ENCODE measurements at regions not wholly inside any gene's neighbourhood (a gene's known extent, or its start where the extent isn't known, plus 50 kb on each side); places are given as distances from the start of the nearest gene placed in this dataset.

DNA sequence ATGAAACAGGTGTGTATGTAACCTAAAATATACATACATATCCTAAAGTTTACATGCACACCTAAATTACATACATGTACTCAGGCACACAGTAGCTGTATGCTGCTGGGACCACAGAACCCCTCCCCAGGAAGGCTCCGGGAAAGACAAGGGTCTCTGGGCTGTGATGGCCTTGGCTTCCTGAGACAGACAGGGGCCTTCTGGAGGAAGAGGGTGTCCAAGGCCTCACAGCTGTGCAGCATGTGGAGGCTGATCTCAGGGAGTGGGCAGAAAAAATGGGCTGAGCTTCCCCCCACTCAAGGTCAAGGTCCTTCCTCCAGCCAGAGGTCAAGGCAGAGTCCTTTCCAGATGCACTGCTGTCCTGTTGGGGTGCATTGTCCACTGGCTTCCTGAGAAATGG lies 129.1 kb upstream of the THBS2 start:
- ChIA-PET RAD21 (ENCODE audit: unreplicated experiment) (no interaction called here), SMC1A (ENCODE audit: uncharacterized antibody, unreplicated experiment) (no interaction called here), CTCF (no interaction called here), POLR2A (no interaction called here)
- H3K79me2 ChIP-seq (ENCODE audit: control insufficient read depth, insufficient read depth, low read length) = no peaks in the 10 kb centered on the region
- TF ChIP-seq TBL1XR1 (IDR thresholded peaks at IDR 0.05; ENCODE audit: low read depth, low read length) = no peak
- no peak for TF ChIP-seq WRNIP1 (IDR thresholded peaks at IDR 0.05; ENCODE audit: borderline replicate concordance, low read depth, low read length)
- no peak for TF ChIP-seq EZH2 (IDR thresholded peaks at IDR 0.05; ENCODE audit: borderline replicate concordance, control insufficient read depth, low read depth, low read length)
- TF ChIP-seq E2F4 (IDR thresholded peaks at IDR 0.05; ENCODE audit: low read depth, low read length) = no peak
- no peak for TF ChIP-seq SP1 (IDR thresholded peaks at IDR 0.05; ENCODE audit: low read depth, low read length)
- TF ChIP-seq SUPT20H (IDR thresholded peaks at IDR 0.05; ENCODE audit: borderline replicate concordance, control insufficient read depth, low read depth, low read length) = no peak
- no peak for TF ChIP-seq ZNF217 (IDR thresholded peaks at IDR 0.05)
- TF ChIP-seq SMAD5 (IDR thresholded peaks at IDR 0.05; ENCODE audit: low read depth) = no peak
- TF ChIP-seq SIX5 (IDR thresholded peaks at IDR 0.05; ENCODE audit: low read depth, low read length, severe bottlenecking) = no peak
- TF ChIP-seq HDAC2 (IDR thresholded peaks at IDR 0.05) = no peak
- no peak for TF ChIP-seq GABPA (IDR thresholded peaks at IDR 0.05; ENCODE audit: low read depth)
- no peak for TF ChIP-seq ZZZ3 (IDR thresholded peaks at IDR 0.05; ENCODE audit: control insufficient read depth, insufficient read length, low read depth)
- TF ChIP-seq NR2C2 (IDR thresholded peaks at IDR 0.05; ENCODE audit: borderline replicate concordance, control insufficient read depth, insufficient read length, low read depth) = no peak
- no peak overlapping the region for H3K9ac ChIP-seq (ENCODE audit: control insufficient read depth, insufficient read depth, low read length)
- no peak overlapping the region for H3K4me3 ChIP-seq
- FAIRE-seq (no peak), DNase-seq (ENCODE audit: low read depth, low spot score) (no peak), ATAC-seq (no peak)
- H4K20me1 ChIP-seq (ENCODE audit: control insufficient read depth, insufficient read depth) = no peaks in the 10 kb centered on the region
- no TSS peak for BruUV-seq (replicated peaks)
- intact Hi-C loops (cut with micrococcal nuclease; ENCODE audit: unreplicated experiment) = no loop called here
- H3K9me3 ChIP-seq (replicated peaks; ENCODE audit: control insufficient read depth, insufficient read depth, low read length) = no peaks in the 10 kb centered on the region; the same call in 2 of the 3 replicates
- H3K4me2 ChIP-seq (ENCODE audit: control insufficient read depth, insufficient read depth) = no peak overlapping the region
- H3K4me1 ChIP-seq (ENCODE audit: control insufficient read depth, insufficient read depth, low read length) = no peaks in the 10 kb centered on the region
- no peak overlapping the region for H2AFZ ChIP-seq (ENCODE audit: control insufficient read depth, low read depth, low read length)
- no peaks in the 10 kb centered on the region for H3K36me3 ChIP-seq (ENCODE audit: control insufficient read depth in 2 of 2, insufficient read depth in 2 of 2, low read length in 1 of 2)
- WGBS (ENCODE audit: insufficient coverage, insufficient replicate concordance, low lambda C conversion rate, missing lambda C conversion rate) = 80% methylated on average over 1 of the region's 1 CpG
- H3K27ac ChIP-seq (ENCODE audit: control insufficient read depth, insufficient read depth) = no peak overlapping the region
- H3K27me3 ChIP-seq (replicated peaks in 1 of 2; ENCODE audit: control insufficient read depth in 2 of 2, insufficient read depth in 2 of 2, low read length in 1 of 2) = no peaks in the 10 kb centered on the region
- in situ Hi-C loops (cut with MboI) = no loop called here
